ENCODE measurements at regions not wholly inside any gene's neighbourhood (a gene's known extent, or its start where the extent isn't known, plus 50 kb on each side); places are given as distances from the start of the nearest gene placed in this dataset.

GRCh38 chr5:61905613-61906012 is 400.4 kb upstream of the KIF2A start:
- no peak for TF ChIP-seq CTCF (IDR thresholded peaks at IDR 0.05)
- DNase-seq = no peak
- Histone ChIP-seq H3K36me3 (no peaks in the 10 kb centered on the region), H3K4me1 (no peaks in the 10 kb centered on the region), H3K4me3 (no peak overlapping the region), H3K27me3 (no peaks in the 10 kb centered on the region), H3K9me3 (no peaks in the 10 kb centered on the region), H3K27ac (no peak overlapping the region)
- intact Hi-C loops (cut with DNase I; ENCODE audit: low total_unique reads) = no loop called here

- intact Hi-C loops (cut with DNase I; ENCODE audit: low total_unique reads) = no loop called here
- H3K9me3 ChIP-seq = no peaks in the 10 kb centered on the region
Observed at GRCh38 chr5:61906820-61907219, 399.2 kb upstream of the KIF2A start.

DNA sequence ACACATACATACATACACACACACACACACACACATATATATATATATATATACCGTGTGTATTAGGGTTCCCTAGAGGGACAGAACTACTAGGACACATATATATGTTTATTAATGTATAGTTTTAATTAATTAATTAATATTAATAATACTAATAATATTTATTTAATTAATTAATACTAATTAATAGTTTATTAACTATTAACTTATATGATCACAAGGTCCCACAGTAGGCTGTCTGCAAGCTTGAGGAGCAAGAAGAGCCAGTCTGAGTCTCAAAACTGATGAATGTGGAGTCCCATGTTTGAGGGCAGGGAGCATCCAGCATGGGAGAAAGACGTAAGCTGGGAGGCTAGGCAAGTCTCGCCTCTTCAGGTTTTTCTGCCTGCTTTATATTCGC is 398.0 kb upstream of the KIF2A start:
- Histone ChIP-seq H3K27me3 (no peaks in the 10 kb centered on the region), H3K36me3 (no peaks in the 10 kb centered on the region), H3K27ac (no peak overlapping the region), H3K4me1 (no peaks in the 10 kb centered on the region), H3K4me3 (no peak overlapping the region), H3K9me3 (peaks cover 0 to 6% (median 0%) of the 10 kb centered on the region in 3 donors)
- DNase-seq = no peak
- no peak for TF ChIP-seq CTCF (IDR thresholded peaks at IDR 0.05)
- intact Hi-C loops (cut with DNase I; ENCODE audit: low total_unique reads) = no loop called here

More at GRCh38 chr5:61906820-61907219, 399.2 kb upstream of the KIF2A start:
- no peaks in the 10 kb centered on the region for H3K27me3 ChIP-seq
- H3K36me3 ChIP-seq = no peaks in the 10 kb centered on the region
- TF ChIP-seq CTCF (IDR thresholded peaks at IDR 0.05) = no peak
- H3K27ac ChIP-seq = no peak overlapping the region
- H3K4me1 ChIP-seq = no peaks in the 10 kb centered on the region
- H3K4me3 ChIP-seq = no peak overlapping the region
- DNase-seq = no peak

- intact Hi-C loops (cut with DNase I; ENCODE audit: low total_unique reads) = no loop called here
- TF ChIP-seq CTCF (IDR thresholded peaks at IDR 0.05) = no peak
Observed at GRCh38 chr5:61910771-61911170, 395.2 kb upstream of the KIF2A start.

DNA sequence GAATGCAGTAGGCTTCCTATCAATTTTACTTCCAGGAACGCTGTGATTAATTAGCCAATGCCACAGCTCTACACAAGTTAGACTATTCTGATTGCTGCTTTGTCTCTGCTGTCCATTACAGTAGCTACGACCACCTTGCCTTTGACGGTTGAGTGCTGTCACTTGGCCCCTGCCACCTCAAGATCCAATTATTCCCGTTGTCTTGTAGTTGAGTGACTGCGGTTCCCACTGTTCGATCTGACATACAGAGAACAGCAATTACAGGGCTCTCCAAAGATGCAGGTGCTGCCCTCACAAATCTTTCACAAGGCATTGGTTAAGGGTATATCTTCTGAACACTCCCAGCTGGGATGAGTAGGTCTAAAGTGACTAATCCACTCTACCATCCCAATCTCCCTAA is 393.4 kb upstream of the KIF2A start:
- Histone ChIP-seq H3K27ac (no peak overlapping the region), H3K4me3 (no peak overlapping the region), H3K36me3 (no peaks in the 10 kb centered on the region), H3K9me3 (peaks cover 0 to 7% (median 0%) of the 10 kb centered on the region in 3 donors), H3K27me3 (no peaks in the 10 kb centered on the region), H3K4me1 (no peaks in the 10 kb centered on the region)
- TF ChIP-seq CTCF (IDR thresholded peaks at IDR 0.05) = no peak
- intact Hi-C loops (cut with DNase I; ENCODE audit: low total_unique reads) = no loop called here
- DNase-seq = no peak

More at GRCh38 chr5:61910771-61911170, 395.2 kb upstream of the KIF2A start:
- no peaks in the 10 kb centered on the region for H3K36me3 ChIP-seq
- peaks cover 0 to 7% (median 0%) of the 10 kb centered on the region in 3 donors for H3K9me3 ChIP-seq
- no peak for DNase-seq
- H3K4me1 ChIP-seq = no peaks in the 10 kb centered on the region
- no peak overlapping the region for H3K27ac ChIP-seq
- H3K27me3 ChIP-seq = no peaks in the 10 kb centered on the region
- H3K4me3 ChIP-seq = no peak overlapping the region

DNA sequence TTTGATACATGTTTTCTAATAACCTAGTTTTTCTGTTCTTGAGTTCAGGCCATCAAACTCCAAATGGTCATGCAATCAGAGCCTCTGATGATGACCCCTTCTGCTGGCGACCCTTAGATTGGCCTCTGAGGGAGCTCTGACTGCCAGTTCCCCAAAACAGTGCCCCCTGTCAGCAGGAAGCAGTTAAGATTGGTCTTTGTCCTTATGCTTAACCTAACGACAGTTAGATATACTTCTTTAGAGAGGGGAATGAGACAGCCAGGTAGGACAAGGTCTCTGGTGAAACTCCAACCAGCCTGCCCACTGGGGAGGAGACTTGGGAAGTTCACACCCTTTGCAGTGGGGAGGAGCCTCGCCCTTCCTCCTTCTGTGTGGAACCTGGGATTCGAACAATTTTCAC is 390.4 kb upstream of the KIF2A start:
- Histone ChIP-seq H3K27ac (no peak overlapping the region), H3K9me3 (peaks cover 0 to 7% (median 0%) of the 10 kb centered on the region in 3 donors), H3K4me1 (no peaks in the 10 kb centered on the region), H3K4me3 (no peak overlapping the region), H3K36me3 (no peaks in the 10 kb centered on the region), H3K27me3 (no peaks in the 10 kb centered on the region)
- DNase-seq = no peak
- intact Hi-C loops (cut with DNase I; ENCODE audit: low total_unique reads) = no loop called here
- no peak for TF ChIP-seq CTCF (IDR thresholded peaks at IDR 0.05)
